Activated T-cell treated with anti-CD3 and anti-CD28 coated beads, Interleukin-2, amount 50 U/mL, for 72 hours (primary cell): ENCODE measurements at regions not wholly inside any gene's neighbourhood (a gene's known extent, or its start where the extent isn't known, plus 50 kb on each side); places are given as distances from the start of the nearest gene placed in this dataset.

Source experiments
- ATAC-seq, 2 donors: fragments of 150-1000 bp; cut with Tn5 transposase; replicated peaks in 1 of 2; 2 replicates each; pipeline ENCODE4 v1.10.0; 2021; ENCODE audit warnings: moderate library complexity in 2 of 2, mild to moderate bottlenecking in 1 of 2
- DNase-seq, 2 donors: peaks; one replicate each; pipeline ENCODE4 v3.0.0; 2021 to 2022; ENCODE audit warnings: mixed read lengths in 1 of 2
- H3K27ac Mint-ChIP-seq: one replicate; pipeline ENCODE4 v1.8.0; 2022; ENCODE audit warnings: mild to moderate bottlenecking, moderate library complexity, mixed read lengths
- H3K27me3 Mint-ChIP-seq: one replicate; pipeline ENCODE4 v1.8.0; 2022; ENCODE audit warnings: low read depth, mixed read lengths
- H3K36me3 Mint-ChIP-seq, 2 donors: one replicate each; pipeline ENCODE4 v1.8.0; 2022; ENCODE audit warnings: mixed read lengths in 2 of 2, mild to moderate bottlenecking in 1 of 2; ENCODE audit not compliant: insufficient read depth in 2 of 2
- H3K4me1 Mint-ChIP-seq: one replicate; pipeline ENCODE4 v1.8.0; 2022; ENCODE audit warnings: low read depth, mixed read lengths
- H3K4me3 Mint-ChIP-seq, 2 donors: one replicate each; pipeline ENCODE4 v1.8.0; 2022; ENCODE audit warnings: mild to moderate bottlenecking in 2 of 2, mixed read lengths in 2 of 2, moderate library complexity in 2 of 2
- H3K9me3 Mint-ChIP-seq, 2 donors: one replicate each; pipeline ENCODE4 v1.8.0; 2022; ENCODE audit warnings: mixed read lengths in 2 of 2

- H3K27ac Mint-ChIP-seq: no peak overlapping the region
- H3K4me3 Mint-ChIP-seq: no peak overlapping the region
- no peaks in the 10 kb centered on the region for H3K27me3 Mint-ChIP-seq
- H3K4me1 Mint-ChIP-seq: no peaks in the 10 kb centered on the region
- DNase-seq (no peak), ATAC-seq (no peak)
- peaks cover 7 to 8% of the 10 kb centered on the region in 2 donors for H3K9me3 Mint-ChIP-seq
- H3K36me3 Mint-ChIP-seq: peaks cover 0 to 1% of the 10 kb centered on the region in 2 donors
Observed at GRCh38 chr1:106134561-106134960, 921.9 kb upstream of the PRMT6 start.

- H3K4me1 Mint-ChIP-seq: no peaks in the 10 kb centered on the region
- no peaks in the 10 kb centered on the region for H3K36me3 Mint-ChIP-seq
- no peak overlapping the region for H3K27ac Mint-ChIP-seq
- H3K9me3 Mint-ChIP-seq: peaks cover 7 to 9% of the 10 kb centered on the region in 2 donors
- no peak for ATAC-seq
- no peak for DNase-seq
- H3K4me3 Mint-ChIP-seq: no peak overlapping the region
- H3K27me3 Mint-ChIP-seq: no peaks in the 10 kb centered on the region
Observed at GRCh38 chr1:106173101-106173500, 883.4 kb upstream of the PRMT6 start.

- H3K36me3 Mint-ChIP-seq: no peaks in the 10 kb centered on the region
- H3K9me3 Mint-ChIP-seq: peaks cover 3 to 9% of the 10 kb centered on the region in 2 donors
Observed at GRCh38 chr1:106178791-106179190, 877.7 kb upstream of the PRMT6 start.

GRCh38 chr1:106181866-106182265 lies 874.6 kb upstream of the PRMT6 start:
- no peak overlapping the region for H3K4me3 Mint-ChIP-seq
- ATAC-seq: no peak
- H3K9me3 Mint-ChIP-seq: peaks cover 10 to 11% of the 10 kb centered on the region in 2 donors
- no peak overlapping the region for H3K27ac Mint-ChIP-seq
- no peaks in the 10 kb centered on the region for H3K4me1 Mint-ChIP-seq
- no peak for DNase-seq
- H3K27me3 Mint-ChIP-seq: no peaks in the 10 kb centered on the region
- H3K36me3 Mint-ChIP-seq: no peaks in the 10 kb centered on the region

More at GRCh38 chr1:106178791-106179190, 877.7 kb upstream of the PRMT6 start:
- Mint-ChIP-seq H3K4me1 (no peaks in the 10 kb centered on the region), H3K27ac (no peak overlapping the region), H3K27me3 (no peaks in the 10 kb centered on the region), H3K4me3 (no peak overlapping the region)
- DNase-seq (no peak), ATAC-seq (no peak)

GRCh38 chr1:106185089-106185488 lies 871.4 kb upstream of the PRMT6 start:
- H3K4me1 Mint-ChIP-seq: no peaks in the 10 kb centered on the region
- DNase-seq (no peak), ATAC-seq (no peak)
- no peak overlapping the region for H3K4me3 Mint-ChIP-seq
- H3K27me3 Mint-ChIP-seq: no peaks in the 10 kb centered on the region
- no peaks in the 10 kb centered on the region for H3K36me3 Mint-ChIP-seq
- H3K27ac Mint-ChIP-seq: no peak overlapping the region
- peaks cover 10 to 11% of the 10 kb centered on the region in 2 donors for H3K9me3 Mint-ChIP-seq

- peaks cover 0 to 4% of the 10 kb centered on the region in 2 donors for H3K36me3 Mint-ChIP-seq
- H3K27ac Mint-ChIP-seq: no peak overlapping the region
- H3K9me3 Mint-ChIP-seq: peaks cover 9 to 11% of the 10 kb centered on the region in 2 donors
- ATAC-seq (no peak), DNase-seq (no peak)
- no peaks in the 10 kb centered on the region for H3K4me1 Mint-ChIP-seq
- H3K4me3 Mint-ChIP-seq: no peak overlapping the region
- no peaks in the 10 kb centered on the region for H3K27me3 Mint-ChIP-seq
Observed at GRCh38 chr1:106189780-106190179, 866.7 kb upstream of the PRMT6 start.

- H3K4me3 Mint-ChIP-seq: no peak overlapping the region
- H3K36me3 Mint-ChIP-seq: peaks cover 0 to 9% of the 10 kb centered on the region in 2 donors
- no peak for ATAC-seq
- DNase-seq: no peak
- no peaks in the 10 kb centered on the region for H3K4me1 Mint-ChIP-seq
- H3K27ac Mint-ChIP-seq: no peak overlapping the region
- no peaks in the 10 kb centered on the region for H3K27me3 Mint-ChIP-seq
- peaks cover 14 to 17% of the 10 kb centered on the region in 2 donors for H3K9me3 Mint-ChIP-seq
Observed at GRCh38 chr1:106194206-106194605, 862.3 kb upstream of the PRMT6 start.

- Mint-ChIP-seq H3K9me3 (peaks cover 3 to 5% of the 10 kb centered on the region in 2 donors), H3K4me3 (no peak overlapping the region), H3K4me1 (no peaks in the 10 kb centered on the region), H3K27me3 (no peaks in the 10 kb centered on the region), H3K27ac (no peak overlapping the region), H3K36me3 (no peaks in the 10 kb centered on the region)
- no peak for ATAC-seq
- no peak for DNase-seq
Observed at GRCh38 chr1:106200711-106201110, 855.8 kb upstream of the PRMT6 start.

GRCh38 chr1:106207185-106207584 lies 849.3 kb upstream of the PRMT6 start:
- Mint-ChIP-seq H3K9me3 (peaks cover 1 to 2% of the 10 kb centered on the region in 2 donors), H3K27me3 (no peaks in the 10 kb centered on the region), H3K4me3 (no peak overlapping the region), H3K36me3 (peaks cover 0 to 1% of the 10 kb centered on the region in 2 donors), H3K4me1 (no peaks in the 10 kb centered on the region), H3K27ac (no peak overlapping the region)
- DNase-seq (no peak), ATAC-seq (no peak)

GRCh38 chr1:106217765-106218164 lies 838.7 kb upstream of the PRMT6 start:
- Mint-ChIP-seq H3K4me3 (no peak overlapping the region), H3K4me1 (no peaks in the 10 kb centered on the region), H3K27ac (no peak overlapping the region), H3K9me3 (peaks cover 1 to 2% of the 10 kb centered on the region in 2 donors), H3K36me3 (no peaks in the 10 kb centered on the region), H3K27me3 (no peaks in the 10 kb centered on the region)
- no peak for ATAC-seq
- no peak for DNase-seq

GRCh38 chr1:106222403-106222802 lies 834.1 kb upstream of the PRMT6 start:
- DNase-seq: no peak
- Mint-ChIP-seq H3K9me3 (peaks cover 1 to 2% of the 10 kb centered on the region in 2 donors), H3K4me1 (no peaks in the 10 kb centered on the region), H3K27me3 (no peaks in the 10 kb centered on the region), H3K27ac (no peak overlapping the region), H3K4me3 (no peak overlapping the region), H3K36me3 (no peaks in the 10 kb centered on the region)
- no peak for ATAC-seq

GRCh38 chr1:106223213-106223612 lies 833.3 kb upstream of the PRMT6 start:
- no peak overlapping the region for H3K27ac Mint-ChIP-seq

GRCh38 chr1:106224426-106224825 lies 832.0 kb upstream of the PRMT6 start:
- Mint-ChIP-seq H3K27me3 (no peaks in the 10 kb centered on the region), H3K4me3 (no peak overlapping the region), H3K36me3 (no peaks in the 10 kb centered on the region), H3K9me3 (peaks cover 1 to 4% of the 10 kb centered on the region in 2 donors), H3K27ac (no peak overlapping the region), H3K4me1 (no peaks in the 10 kb centered on the region)
- ATAC-seq: no peak
- DNase-seq: no peak

More at GRCh38 chr1:106223213-106223612, 833.3 kb upstream of the PRMT6 start:
- H3K27me3 Mint-ChIP-seq: no peaks in the 10 kb centered on the region
- H3K4me1 Mint-ChIP-seq: no peaks in the 10 kb centered on the region
- ATAC-seq (no peak), DNase-seq (no peak)
- no peaks in the 10 kb centered on the region for H3K36me3 Mint-ChIP-seq
- H3K9me3 Mint-ChIP-seq: peaks cover 1 to 2% of the 10 kb centered on the region in 2 donors
- H3K4me3 Mint-ChIP-seq: no peak overlapping the region

- ATAC-seq (no peak), DNase-seq (no peak)
- no peaks in the 10 kb centered on the region for H3K36me3 Mint-ChIP-seq
- H3K4me3 Mint-ChIP-seq: no peak overlapping the region
- peaks cover 1 to 4% of the 10 kb centered on the region in 2 donors for H3K9me3 Mint-ChIP-seq
- H3K4me1 Mint-ChIP-seq: no peaks in the 10 kb centered on the region
- H3K27me3 Mint-ChIP-seq: no peaks in the 10 kb centered on the region
- H3K27ac Mint-ChIP-seq: no peak overlapping the region
Observed at GRCh38 chr1:106225403-106225802, 831.1 kb upstream of the PRMT6 start.
